ENCODE measurements at regions not wholly inside any gene's neighbourhood (a gene's known extent, or its start where the extent isn't known, plus 50 kb on each side); places are given as distances from the start of the nearest gene placed in this dataset.

- no peak for TF ChIP-seq ZNF433 (tag by site-specific recombination; IDR thresholded peaks at IDR 0.05; ENCODE audit: low read depth)
- TF ChIP-seq ZNF639 (tag by site-specific recombination; IDR thresholded peaks at IDR 0.05): no peak
- TF ChIP-seq ZNF76 (tag by site-specific recombination; IDR thresholded peaks at IDR 0.05; ENCODE audit: borderline replicate concordance, low read depth): no peak
- no peak for TF ChIP-seq YY1 (tag by site-specific recombination; IDR thresholded peaks at IDR 0.05)
- TF ChIP-seq ZNF148 (tag by site-specific recombination; IDR thresholded peaks at IDR 0.05; ENCODE audit: borderline replicate concordance): no peak
- TF ChIP-seq ZNF391 (tag by site-specific recombination; IDR thresholded peaks at IDR 0.05; ENCODE audit: borderline replicate concordance, low read depth): no peak
- no peak for TF ChIP-seq GLI2 (tag by site-specific recombination; IDR thresholded peaks at IDR 0.05; ENCODE audit: borderline replicate concordance, low read depth)
These were observed 142.9 kb upstream of the GRIA1 start (continued) for GRCh38 chr5:153347611-153348010.

DNA sequence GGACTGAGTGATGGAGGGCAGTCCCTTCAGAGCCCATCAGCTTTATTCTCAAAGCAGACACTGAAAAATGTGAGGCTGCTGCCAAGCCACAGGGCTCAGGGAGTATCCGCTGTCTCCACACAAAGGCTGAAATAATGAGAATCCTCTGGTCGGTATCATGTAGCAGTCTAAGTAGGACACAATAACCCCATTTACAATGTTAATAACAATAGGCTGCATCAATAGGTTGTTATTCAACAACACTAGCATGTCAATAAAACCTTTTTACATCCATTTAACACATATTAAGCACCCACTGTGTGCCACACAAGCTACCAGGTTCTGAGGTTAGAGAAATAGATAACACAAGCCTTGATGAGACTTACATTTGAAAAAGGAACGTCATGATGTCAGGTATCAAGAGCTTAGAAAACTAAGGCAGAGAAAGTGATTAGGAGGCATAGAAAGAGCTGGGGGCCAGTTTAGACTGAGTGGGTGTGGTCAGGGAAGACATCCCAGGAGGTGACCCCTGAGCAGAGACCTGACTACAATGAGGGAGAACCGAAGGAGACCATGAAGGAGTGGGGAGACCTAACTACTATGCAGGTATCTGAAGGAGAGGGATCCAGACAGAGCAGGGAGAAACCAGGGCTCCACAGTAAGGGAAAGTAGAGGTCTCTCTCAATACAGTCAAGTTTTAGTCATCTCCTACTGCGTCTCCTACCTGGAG, 140.1 kb upstream of the GRIA1 start:
- no peak overlapping the region for H3K4me3 ChIP-seq (ENCODE audit: low read depth, low read length)
- CTCF ChIA-PET: no interaction called here
- no peaks in the 10 kb centered on the region for H3K36me3 ChIP-seq (ENCODE audit: control insufficient read depth in 2 of 2, insufficient read depth in 1 of 2, low read length in 2 of 2)
- no peaks in the 10 kb centered on the region for H3K9me3 ChIP-seq (ENCODE audit: control insufficient read depth, insufficient read depth, low read depth, low read length)
- no peak overlapping the region for H3K27ac ChIP-seq (ENCODE audit: extremely low read depth, low read depth, low read length)
- TF ChIP-seq, protein P1, sequence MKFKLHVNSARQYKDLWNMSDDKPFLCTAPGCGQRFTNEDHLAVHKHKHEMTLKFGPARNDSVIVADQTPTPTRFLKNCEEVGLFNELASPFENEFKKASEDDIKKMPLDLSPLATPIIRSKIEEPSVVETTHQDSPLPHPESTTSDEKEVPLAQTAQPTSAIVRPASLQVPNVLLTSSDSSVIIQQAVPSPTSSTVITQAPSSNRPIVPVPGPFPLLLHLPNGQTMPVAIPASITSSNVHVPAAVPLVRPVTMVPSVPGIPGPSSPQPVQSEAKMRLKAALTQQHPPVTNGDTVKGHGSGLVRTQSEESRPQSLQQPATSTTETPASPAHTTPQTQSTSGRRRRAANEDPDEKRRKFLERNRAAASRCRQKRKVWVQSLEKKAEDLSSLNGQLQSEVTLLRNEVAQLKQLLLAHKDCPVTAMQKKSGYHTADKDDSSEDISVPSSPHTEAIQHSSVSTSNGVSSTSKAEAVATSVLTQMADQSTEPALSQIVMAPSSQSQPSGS (tag by site-specific recombination; IDR thresholded peaks at IDR 0.05; ENCODE audit: low read depth): no peak
- TF ChIP-seq ZSCAN30 (tag by site-specific recombination; IDR thresholded peaks at IDR 0.05) (no peak), ZNF423 (tag by site-specific recombination; IDR thresholded peaks at IDR 0.05) (no peak), ZNF561 (tag by site-specific recombination; IDR thresholded peaks at IDR 0.05; ENCODE audit: borderline replicate concordance) (no peak), ZNF394 (tag by site-specific recombination; IDR thresholded peaks at IDR 0.05; ENCODE audit: borderline replicate concordance) (no peak), ZBTB1 (tag by site-specific recombination; IDR thresholded peaks at IDR 0.05) (no peak)
- TF ChIP-seq, protein P2, sequence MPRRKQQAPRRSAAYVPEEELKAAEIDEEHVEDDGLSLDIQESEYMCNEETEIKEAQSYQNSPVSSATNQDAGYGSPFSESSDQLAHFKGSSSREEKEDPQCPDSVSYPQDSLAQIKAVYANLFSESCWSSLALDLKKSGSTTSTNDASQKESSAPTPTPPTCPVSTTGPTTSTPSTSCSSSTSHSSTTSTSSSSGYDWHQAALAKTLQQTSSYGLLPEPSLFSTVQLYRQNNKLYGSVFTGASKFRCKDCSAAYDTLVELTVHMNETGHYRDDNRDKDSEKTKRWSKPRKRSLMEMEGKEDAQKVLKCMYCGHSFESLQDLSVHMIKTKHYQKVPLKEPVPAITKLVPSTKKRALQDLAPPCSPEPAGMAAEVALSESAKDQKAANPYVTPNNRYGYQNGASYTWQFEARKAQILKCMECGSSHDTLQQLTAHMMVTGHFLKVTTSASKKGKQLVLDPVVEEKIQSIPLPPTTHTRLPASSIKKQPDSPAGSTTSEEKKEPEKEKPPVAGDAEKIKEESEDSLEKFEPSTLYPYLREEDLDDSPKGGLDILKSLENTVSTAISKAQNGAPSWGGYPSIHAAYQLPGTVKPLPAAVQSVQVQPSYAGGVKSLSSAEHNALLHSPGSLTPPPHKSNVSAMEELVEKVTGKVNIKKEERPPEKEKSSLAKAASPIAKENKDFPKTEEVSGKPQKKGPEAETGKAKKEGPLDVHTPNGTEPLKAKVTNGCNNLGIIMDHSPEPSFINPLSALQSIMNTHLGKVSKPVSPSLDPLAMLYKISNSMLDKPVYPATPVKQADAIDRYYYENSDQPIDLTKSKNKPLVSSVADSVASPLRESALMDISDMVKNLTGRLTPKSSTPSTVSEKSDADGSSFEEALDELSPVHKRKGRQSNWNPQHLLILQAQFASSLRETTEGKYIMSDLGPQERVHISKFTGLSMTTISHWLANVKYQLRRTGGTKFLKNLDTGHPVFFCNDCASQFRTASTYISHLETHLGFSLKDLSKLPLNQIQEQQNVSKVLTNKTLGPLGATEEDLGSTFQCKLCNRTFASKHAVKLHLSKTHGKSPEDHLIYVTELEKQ (tag by site-specific recombination; IDR thresholded peaks at IDR 0.05; ENCODE audit: borderline replicate concordance): no peak
- H3K4me1 ChIP-seq (ENCODE audit: control insufficient read depth, insufficient read depth, low read length): peaks cover 12% of the 10 kb centered on the region
- POLR2A ChIA-PET: no interaction called here
